NCI-H1436 treated with DMSO at 0.1 percent for 48 hours (cell line): ENCODE measurements at regions not wholly inside any gene's neighbourhood (a gene's known extent, or its start where the extent isn't known, plus 50 kb on each side); places are given as distances from the start of the nearest gene placed in this dataset.

Experiments used
- DNase-seq: peaks from one replicate; lab custom pipeline; 2025; lab: John Stamatoyannopoulos, UW

DNA sequence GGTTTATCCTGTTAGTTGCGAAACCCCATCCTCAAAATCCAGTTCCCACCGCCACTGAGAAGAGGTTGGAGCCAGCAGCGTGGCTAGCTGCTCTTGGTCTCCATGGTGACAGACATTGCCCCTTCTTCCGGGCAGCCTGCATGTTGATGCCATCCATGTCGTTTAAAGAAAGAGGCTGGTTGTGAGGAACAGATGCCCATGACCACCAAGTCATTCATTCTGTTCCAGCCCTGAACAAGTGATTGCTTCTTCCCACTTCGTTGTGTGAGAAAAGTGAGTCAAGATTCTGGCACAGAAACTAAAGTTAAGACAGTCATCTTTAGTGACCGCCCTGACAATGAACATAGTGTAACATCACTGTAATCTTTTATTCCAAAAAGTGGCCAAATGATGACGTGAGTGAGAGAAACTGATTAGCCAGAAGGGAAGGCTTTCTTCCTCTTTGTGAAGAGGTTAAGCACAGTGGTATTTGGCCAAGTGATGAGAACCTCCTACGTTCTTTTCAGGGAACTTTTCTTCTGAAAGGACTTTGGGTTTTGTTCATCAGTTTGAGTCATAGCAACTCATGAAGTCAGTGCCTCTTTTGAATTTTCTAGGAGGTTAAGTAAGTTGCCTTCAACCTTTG is 272.5 kb downstream of the GALR1 start:
- DNase-seq = no peak

DNA sequence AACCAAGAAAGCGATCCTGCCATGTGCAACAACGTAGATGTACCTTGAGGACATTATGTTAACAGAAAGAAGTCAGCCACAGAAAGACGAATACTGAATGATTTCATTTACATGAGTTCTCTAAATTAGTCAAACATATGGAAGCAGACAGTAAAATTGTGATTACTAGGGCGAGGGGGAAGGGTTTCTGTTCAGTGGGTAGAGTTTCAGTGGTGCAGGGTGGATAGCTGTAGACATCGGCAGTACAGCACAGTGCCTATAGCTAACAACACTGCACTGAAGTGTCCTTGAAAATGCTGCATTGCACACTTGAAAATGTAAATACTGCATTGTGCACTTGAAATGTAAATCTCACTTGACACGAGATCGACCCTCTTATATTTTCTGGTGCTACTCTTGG is 275.3 kb downstream of the GALR1 start:
- DNase-seq = no peak

DNA sequence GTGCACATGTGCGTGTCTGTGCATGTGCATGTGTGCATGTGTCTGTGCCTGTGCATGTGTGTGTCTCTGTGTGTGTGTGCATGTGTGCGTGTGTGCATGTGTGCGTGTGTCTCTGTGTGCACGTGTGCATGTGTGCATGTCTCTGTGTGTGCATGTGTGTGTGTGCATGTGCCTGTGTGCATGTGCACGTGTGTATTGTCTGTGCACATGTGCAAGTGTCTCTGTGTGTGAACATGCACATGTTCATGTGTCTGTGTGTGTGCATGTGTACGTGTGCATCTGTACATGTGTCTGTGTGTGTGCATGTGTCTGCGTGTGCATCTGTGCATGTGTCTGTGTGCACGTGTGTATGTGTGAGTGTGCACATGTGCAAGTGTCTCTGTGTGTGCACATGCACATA is 277.3 kb downstream of the GALR1 start:
- DNase-seq = no peak

DNA sequence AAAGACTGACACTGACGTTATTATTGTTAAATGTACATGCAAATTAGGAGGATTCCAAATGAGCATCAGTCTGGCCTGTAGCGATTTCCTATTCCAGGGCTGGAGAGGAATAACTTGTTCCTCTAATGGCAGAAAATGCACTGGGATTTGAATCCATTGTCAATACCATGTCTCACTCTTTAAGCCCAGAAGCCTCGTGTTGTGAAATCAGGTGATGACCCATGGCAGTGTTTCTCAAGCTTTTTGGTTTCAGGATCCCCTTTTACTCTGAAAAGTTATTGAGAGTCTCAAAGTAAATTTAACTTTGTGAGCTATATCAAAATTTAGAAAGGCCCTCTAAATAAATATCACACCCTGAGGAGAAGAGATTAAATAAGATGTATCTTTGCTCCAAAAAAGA is 279.2 kb downstream of the GALR1 start:
- no peak for DNase-seq

DNA sequence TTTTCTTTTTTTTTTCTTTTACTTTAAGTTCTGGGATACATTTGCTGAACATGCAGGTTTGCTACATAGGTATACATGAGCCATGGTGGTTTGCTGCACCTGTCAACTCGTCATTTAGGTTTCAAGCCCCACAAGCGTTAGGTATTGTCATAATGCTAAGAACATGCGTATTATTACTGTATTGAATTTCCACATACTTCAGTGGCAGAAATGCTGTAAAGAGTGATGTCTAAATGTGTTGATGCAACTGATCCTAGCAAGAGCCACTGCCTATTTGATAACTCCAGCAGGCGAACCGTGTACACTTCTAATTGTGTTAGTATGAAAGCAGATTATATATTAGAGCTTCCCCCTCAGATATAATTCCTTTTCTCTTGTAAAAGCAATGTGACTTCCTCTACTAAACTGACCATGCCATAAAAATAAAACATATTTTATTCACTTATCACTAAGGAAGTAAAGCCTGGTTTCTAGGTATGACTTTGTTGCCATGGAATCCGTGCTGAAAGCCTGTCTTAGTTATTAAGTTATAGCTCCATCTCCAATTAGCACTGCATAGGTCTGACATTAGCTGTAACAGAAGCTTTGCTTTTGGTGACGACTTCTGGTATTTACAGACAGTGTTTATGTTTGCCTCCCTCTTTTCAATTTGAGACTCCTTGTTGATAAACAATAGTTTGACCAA is 280.0 kb downstream of the GALR1 start:
- no peak for DNase-seq

DNA sequence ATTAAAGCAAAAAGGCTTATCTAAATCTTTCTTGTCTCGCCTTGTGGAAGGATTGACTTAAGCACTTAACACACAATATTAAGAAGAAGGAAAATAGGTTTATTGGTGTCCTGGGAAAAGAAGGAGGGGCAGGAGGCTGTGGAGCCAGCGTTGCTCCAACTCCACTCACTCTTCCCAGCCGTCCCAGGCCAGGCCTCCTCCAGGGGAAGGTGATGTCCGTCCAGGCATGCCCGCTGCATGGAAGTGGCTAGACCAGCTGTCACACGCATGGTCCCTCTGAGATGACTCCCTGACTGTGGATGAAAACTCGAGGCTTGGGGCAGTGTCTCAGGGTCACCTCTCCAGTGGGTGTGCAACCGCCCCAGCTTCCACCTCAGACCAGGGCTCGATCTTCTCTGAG is 281.1 kb downstream of the GALR1 start:
- DNase-seq = no peak

DNA sequence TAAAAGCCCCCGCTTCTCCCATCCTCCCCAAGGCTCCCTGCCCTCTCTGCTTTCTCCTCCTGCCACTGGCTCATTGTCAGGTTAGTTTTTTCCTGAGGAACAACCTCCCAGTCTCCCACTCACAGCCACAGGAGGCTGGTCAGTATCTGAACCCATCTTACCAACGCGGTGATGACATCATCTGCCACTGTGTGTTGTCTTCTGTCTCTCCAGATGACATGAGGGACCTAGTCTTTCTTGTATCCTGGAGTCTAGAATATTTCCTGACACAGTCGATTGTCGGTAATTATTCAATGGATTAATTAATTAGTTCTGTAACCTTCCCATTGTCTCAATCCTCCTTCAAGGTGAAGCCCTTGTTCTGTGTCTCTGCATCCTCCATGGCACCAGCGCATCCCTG is 290.2 kb downstream of the GALR1 start:
- DNase-seq = no peak

DNA sequence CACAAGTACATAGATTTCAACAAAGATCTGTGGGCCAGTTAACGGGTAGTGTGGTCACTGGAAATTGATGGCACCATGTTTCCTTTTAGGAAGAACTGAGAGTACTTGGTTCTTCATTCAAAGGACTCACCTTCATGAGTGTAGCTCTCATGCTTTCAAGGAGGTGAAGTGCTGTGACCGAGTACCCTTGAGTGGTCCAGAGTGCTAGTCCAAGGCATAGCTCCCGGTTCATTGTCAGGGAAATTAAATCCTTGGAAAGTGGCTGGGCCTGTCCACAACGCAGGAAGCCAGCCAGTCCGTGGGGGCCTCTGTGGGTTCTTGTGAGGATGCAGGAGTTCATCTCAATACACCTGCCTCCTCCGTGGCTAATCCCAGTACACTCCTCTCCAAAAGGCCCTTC is 295.1 kb downstream of the GALR1 start:
- no peak for DNase-seq

DNA sequence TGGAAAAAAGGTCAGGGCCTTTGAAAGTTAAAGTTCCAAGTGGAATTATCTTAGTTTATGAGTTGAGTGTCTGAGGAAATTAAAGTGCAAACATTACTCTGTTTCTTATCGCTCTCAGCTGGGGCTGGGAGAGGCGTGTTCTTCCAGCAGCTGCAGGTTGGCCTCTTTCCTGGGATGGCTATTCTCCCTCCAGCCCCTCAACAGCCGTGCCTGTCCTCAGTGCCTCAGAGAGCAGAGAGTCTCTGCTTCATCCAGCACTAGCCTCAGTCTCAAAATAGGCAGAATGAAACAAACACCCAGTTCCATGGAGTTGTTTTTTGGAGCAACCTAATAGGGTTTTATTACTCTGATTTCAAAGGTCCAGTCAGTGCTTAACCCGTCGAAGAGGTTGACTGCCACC is 298.1 kb downstream of the GALR1 start:
- no peak for DNase-seq

DNA sequence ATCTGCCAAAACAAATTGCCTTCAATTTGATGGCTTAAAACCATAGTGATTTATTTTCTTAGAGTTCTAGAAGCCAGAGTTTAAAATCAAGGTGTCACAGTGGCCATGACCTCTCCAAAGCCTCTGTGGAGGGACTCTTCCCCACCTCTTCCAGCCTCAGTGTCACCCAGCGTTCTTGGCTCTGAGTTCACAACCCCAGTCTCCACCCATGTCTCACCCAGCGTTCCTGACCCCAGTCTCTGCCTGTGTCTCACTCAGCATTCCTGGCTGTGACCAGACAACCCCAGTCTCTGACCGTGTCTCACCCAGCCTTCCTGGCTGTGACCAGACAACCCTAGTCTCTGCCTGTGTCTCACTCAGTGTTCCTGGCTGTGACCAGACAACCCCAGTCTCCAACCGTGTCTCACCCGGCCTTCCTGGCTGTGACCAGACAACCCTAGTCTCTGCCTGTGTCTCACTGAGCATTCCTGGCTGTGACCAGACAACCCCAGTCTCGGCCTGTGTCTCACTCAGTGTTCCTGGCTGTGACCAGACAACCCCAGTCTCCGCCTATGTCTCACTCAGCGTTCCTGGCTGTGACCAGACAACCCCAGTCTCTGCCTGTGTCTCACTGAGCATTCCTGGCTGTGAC is 299.3 kb downstream of the GALR1 start:
- DNase-seq = no peak

DNA sequence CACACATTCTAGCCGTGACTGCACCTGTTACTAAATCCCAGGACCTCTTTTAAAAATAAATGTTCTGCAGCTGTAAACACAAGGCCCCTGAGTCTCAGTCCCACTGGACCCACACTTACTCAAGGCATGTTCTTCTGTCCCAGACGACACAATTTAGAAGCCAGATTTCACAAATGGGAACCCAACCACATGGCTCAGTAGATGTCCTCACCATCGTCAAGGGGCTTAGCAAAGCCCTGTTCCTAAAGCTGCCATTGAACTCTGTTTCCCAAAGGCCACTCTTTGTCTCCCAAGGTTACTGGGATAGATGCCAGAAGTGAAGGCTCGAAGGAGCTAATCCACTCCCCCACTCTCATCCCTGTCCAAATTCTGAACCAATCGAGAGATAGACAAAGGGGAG is 301.0 kb downstream of the GALR1 start:
- no peak for DNase-seq

DNA sequence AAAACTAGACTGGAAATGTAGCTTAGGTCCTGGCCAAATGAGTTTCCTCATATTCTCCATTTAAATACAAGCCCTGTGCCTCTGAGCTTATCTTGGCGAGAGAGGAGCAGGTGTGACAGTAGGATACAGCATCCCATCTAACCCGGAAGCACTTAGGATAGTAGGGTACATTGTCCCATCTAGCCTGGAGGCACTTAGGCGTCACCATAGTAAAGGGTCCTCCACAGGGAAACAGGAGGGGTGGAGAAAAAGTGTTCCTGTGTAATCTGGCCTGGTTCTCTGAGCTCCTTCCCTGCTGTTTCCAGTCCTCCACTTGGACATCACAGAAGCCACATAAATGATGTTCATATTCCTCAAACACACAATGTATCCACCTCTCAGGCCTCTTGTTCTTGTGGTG is 301.4 kb downstream of the GALR1 start:
- no peak for DNase-seq

DNA sequence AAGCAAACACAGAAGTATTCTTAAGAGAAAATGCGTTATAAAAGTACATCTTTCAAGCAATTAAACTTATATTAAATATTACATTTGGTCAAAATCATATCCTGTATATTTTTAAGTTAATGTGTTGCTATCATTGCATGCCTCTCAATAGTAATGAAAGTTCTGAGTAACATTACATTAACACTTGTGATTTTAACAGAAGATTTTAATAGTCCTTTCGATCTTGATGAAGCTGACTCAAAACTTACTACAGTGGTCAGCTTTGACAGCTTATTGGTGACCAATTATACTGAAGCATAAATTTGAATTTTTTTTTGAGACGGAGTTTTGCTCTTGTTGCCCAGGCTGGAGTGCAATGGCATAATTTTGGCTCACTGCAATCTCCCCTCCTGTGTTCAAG is 303.3 kb downstream of the GALR1 start:
- no peak for DNase-seq

DNA sequence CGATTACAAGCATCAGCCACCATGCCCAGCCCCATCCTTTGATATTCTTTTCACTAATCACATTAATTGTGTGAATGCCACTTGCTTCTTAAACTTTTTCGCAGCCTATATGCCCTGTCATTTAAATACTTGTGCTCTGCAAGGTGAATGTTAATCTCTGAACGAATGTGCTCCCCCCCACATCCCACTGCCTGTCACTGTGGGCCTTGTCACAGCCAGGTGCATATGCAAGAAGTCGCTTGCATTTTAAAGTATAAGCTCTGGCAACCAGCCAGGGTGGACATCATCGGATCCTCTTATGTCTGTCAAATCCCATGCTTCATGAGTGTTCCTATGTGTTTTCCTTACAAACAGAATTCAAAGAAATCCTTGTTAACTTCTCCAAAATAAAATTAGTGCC is 304.4 kb downstream of the GALR1 start:
- no peak for DNase-seq

DNA sequence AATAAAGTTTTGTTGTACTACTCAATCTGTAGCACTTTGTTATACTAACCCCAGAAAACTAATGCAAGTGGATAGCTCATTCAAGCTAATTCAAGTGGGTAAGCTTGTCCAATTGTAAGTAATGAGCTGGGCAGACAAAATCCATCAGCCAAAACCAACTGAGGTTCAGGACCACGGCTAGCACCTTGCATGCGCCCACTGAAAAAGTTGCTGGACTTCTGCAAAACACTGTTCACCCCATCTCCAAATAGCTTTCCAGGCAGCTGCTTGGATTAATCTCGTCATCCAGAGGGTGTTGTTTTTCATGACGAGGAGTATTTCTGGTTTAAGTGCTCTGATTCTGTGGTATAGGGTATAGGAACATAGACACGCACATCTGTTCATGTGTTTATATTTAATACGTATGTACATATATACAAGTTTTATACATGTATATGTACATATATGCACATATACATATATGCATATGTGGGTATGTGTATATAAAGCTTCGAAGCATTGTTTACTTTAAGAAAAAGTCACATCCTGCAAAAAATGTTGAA is 307.5 kb downstream of the GALR1 start:
- no peak for DNase-seq

DNA sequence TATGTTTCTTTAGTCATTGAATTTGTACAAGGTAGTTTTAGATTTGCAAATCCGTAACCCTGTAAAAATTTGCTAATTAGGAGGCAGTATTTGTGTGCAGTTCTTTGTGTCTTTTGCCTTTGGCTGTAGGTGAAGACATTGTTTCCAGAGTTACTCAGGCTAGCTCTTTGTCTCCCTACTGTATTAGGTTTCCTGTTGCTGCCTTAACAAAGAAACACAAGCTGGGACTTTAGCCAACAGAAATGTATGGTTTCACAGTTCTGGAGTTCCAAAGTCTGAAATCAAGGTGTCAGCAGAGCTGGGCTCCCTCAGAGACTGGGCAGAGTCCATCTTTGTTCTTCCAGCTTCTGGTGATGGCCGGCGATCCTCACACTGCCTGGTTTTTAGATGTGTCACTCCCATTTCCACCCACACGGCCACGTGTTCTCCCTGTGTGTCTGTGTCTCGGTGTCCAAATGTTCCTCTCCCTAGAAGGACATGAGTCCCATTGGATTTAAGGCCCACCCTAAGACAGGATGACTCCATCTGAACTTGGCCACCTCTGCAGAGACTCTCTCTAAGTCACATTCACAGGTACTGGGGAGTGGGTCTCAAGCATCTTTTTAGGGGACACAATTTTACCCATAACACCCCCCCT is 309.7 kb downstream of the GALR1 start:
- DNase-seq = no peak

DNA sequence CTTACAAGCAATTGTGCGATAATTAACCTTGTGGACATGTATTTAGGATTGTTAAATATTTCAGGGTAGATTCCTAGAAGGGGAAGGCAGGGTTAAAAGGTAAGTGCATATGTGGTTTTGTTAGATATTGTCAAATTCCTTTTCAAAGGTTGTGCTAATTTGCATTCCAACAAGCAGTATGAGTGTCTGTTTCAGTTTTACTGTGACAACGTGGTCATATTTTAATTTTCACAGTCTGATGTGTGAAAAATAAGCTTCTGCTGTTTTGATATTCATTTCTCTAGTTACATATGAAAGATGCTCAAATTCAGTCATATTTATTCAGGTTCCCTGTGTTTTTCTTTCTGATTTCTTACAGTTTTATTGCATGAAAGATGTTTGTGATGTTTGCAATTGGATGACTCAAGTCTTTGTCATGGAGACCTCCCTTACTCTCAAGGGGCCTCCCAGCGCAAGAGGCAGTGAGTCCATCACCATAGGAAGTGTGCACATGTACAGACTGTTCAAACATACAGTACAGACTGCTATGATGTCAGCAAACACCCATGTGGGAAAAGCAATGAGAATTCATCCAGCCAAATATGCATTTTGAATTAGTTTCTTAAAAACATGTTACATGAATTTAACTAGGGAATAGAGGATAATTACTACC is 310.8 kb downstream of the GALR1 start:
- no peak for DNase-seq

DNA sequence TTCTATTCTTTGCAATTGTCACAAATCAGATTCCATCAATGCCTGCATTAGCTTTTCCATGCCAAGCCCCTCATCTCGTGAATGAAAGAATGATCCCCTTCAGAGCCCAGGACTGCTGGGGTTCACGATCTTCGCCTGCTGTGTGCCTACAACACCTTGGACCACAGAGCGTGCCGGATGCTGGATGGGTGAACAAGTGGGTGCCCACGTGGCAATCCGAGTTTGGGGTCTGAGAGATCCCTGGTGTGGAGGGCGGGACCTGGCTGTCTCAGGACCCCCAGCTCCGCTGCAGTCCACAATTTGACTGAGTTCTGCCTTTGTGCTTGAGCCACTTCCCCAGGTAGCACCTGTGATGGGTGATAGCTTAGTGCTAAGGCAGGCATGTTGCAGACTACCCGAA is 317.0 kb downstream of the GALR1 start:
- no peak for DNase-seq

DNA sequence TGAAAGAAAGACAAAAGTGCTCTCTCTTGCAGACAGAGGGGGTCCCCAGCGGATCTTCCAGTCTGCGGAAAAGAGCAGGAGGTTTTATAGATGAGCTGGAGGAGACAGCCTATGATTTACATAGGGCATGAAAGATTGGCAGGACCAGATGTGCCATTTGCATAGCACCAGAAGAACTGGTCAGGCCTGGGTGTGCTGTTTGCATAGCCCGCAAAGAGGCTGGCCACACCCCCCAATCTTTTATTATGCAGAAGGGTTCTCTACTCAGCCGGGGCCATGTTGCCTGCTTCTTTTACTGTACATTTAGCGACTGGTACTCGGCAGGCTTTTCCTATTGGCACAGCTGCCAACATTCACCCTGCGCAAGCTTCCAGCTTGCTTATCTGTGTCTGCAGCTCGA is 317.6 kb downstream of the GALR1 start:
- no peak for DNase-seq

DNA sequence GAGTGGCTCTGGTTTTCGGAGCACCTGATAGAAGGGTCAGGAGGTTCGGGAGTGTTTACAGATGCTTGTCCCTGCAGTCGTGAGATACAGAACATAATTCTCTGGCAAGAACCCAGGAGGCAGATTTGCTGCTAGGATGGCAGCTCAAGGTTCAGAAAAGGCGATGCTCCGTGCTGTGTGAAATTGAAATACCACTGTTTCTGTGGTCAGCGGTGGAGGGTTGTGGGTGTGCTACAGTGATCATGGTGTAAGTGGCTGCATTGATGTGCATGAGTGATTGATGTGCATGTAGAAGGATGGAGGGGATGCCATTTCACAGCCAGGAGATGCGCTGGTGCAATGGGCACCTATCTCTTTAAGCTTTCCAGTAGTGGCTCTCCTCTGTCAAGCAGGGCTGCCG is 322.1 kb downstream of the GALR1 start:
- DNase-seq = no peak

DNA sequence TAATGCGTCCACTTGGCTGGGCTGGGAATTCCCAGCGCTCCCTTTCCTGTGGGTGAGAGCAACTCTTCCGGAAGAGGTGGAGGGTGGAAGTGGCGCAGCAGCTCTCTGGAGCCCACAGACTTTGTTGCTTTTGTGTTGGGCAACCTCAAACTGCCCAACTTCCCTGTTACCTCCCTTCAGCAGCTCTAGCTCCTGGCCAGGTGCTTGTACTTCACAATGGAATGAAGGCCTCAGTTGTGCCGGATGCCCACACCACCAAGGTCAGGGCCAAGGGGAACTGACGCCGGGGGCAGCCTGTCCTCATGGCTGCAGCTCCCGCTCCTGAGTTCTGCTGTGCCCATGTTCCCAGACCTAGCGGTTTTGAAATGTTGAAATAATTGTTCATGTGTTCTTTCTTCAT is 322.9 kb downstream of the GALR1 start:
- no peak for DNase-seq

DNA sequence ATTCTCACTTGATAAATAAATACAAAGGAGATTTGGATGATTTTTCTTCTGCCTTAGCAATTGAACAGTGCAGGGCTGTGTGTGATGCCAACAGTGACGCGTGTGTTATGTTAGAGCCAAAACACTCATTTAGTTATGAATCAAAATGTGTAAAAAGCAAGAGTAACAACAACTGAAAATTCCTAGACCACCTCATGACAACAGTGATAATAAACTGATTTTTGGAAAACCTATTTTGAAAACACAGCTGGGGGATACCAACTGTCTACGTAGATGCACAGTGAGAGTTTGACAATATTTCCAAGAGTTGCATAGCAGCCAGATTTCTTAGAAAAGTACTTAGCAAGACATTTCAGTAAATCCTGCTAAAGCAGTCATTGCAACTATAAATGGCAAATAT is 323.9 kb downstream of the GALR1 start:
- no peak for DNase-seq
